Activated naive CD4-positive, alpha-beta T cell treated with anti-CD3 and anti-CD28 coated beads, Interleukin-2, amount 50 U/mL, for 72 hours (primary cell): ENCODE measurements at regions not wholly inside any gene's neighbourhood (a gene's known extent, or its start where the extent isn't known, plus 50 kb on each side); places are given as distances from the start of the nearest gene placed in this dataset.
"Not testable (repeated sequence)": the region's sequence is repeated elsewhere in the genome, so short reads cannot be mapped to it uniquely, and the experiment has no call there.

Experiments
- ATAC-seq, 2 donors: fragments of 150-1000 bp; cut with Tn5 transposase; 2 replicates each; pipeline ENCODE4 v1.10.0; 2021; ENCODE audit warnings: mild to moderate bottlenecking in 2 of 2, moderate library complexity in 2 of 2
- DNase-seq, 2 donors: peaks; one replicate each; pipeline ENCODE4 v3.0.0; 2021 to 2022; ENCODE audit warnings: low spot score in 2 of 2
- H3K27ac Mint-ChIP-seq, 2 donors: one replicate each; pipeline ENCODE4 v1.8.0; 2022; ENCODE audit warnings: mild to moderate bottlenecking in 2 of 2, mixed read lengths in 2 of 2
- H3K36me3 Mint-ChIP-seq, 2 donors: one replicate each; pipeline ENCODE4 v1.8.0; 2022; ENCODE audit warnings: mixed read lengths in 2 of 2
- H3K9me3 Mint-ChIP-seq, 2 donors: one replicate each; pipeline ENCODE4 v1.8.0; 2022; ENCODE audit warnings: mixed read lengths in 2 of 2

DNA sequence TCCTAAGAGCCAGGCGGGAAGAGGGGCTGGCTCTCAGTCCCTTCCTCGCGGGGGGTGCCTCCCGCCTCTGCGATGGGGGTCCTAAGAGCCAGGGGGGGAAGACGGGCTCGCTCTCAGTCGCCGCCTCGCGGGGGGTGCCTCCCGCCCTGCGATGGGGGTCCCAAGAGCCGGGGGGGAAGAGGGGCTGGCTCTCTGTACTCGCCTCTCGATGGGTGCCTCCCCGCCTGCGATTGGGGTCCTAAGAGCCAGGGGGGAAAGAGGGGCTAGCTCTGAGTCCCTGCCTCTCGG lies 2326.1 kb upstream of the PCDH20 start:
- not testable (repeated sequence) for H3K27ac Mint-ChIP-seq, ATAC-seq, H3K9me3 Mint-ChIP-seq, DNase-seq, H3K36me3 Mint-ChIP-seq

DNA sequence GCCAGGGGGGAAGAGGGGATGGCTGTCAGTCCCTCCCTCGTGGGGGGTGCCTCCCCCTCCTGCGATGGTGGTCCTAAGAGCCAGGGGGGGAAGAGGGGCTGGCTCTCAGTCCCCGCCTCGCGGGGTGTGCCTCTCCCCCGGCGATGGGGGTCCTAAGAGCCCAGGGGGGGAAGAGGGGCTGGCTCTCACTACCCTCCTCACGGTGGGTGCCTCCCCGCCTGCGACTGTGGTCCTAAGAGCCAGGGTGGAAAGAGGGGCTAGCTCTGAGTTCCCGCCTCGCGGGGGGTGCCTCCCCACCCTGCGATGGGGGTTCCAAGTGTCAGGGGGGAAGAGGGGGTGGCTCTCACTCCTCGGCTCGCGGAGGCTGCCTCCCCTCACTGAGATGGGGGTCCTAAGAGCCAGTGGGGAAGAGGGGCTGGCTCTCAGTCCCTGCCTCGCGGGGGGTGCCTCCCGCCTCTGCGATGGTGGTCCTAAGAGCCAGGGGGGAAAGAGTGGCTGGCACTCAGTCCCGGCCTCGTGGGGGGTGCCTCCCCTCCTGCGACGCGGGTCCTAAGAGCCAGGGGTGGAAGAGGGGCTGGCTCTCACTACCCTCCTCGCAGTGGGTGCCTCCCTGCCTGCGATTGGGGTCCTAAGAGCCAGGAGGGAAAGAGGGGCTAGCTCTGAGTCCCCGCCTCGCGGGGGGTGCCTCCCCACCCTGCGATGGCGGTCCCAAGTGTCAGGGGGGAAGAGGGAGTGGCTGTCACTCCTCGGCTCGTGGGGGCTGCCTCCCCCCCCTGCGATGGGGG lies 2325.6 kb upstream of the PCDH20 start:
- no peak for ATAC-seq
- Mint-ChIP-seq H3K36me3 (peaks cover 0 to 11% of the 10 kb centered on the region in 2 donors), H3K27ac (no peak overlapping the region)

DNA sequence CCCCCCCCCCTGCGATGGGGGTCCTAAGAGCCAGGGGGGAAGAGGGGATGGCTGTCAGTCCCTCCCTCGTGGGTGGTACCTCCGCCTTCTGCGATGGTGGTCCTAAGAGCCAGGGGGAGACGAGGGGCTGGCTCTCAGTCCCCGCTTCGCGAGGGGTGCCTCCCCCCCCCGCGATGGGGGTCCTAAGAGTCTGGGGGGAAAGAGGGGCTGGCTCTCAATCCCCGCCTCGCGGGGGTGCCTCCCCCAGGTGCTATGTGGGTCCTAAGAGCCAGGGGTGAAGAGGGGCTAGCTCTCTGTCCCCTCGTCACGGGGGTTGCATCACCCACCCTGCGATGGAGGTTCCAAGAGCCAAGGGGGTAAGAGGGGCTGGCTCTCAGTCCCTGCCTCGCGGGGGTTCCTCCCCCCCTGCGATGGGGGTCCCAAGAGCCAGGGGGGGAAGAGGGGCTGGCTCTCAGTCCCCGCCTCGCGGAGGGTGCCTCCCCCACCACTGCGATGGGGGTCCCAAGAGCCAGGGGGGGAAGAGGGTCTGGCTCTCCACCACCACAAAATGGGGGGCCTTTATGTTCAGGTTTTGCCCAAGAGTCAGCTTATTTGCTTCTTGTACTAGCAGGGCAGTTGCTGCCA lies 2323.6 kb upstream of the PCDH20 start:
- H3K9me3 Mint-ChIP-seq: peaks cover 9 to 14% of the 10 kb centered on the region in 2 donors
- DNase-seq, H3K27ac Mint-ChIP-seq, ATAC-seq: not testable (repeated sequence)
- H3K36me3 Mint-ChIP-seq: peaks cover 0 to 11% of the 10 kb centered on the region in 2 donors

More for the DNA sequence above, 2325.6 kb upstream of the PCDH20 start:
- no peak for DNase-seq
- H3K9me3 Mint-ChIP-seq: peaks cover 6 to 12% of the 10 kb centered on the region in 2 donors

DNA sequence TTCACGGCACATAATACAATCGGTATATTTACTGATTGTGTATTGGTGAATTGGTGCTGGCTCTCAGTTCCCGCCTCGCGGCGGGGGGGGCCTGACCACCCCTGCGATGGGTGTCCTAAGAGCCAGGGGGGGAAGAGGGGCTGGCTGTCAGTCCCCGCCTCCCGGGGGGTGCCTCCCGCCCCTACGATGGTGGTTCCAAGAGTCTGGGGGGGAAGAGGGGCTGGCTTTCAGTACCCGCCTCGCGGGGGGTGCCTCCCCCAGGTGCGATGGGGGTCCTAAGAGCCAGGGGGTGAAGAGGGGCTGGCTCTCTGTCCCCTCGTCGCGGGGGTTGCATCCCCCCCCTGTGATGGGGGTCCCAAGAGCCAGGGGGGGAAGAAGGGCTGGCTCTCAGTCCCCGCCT lies 2321.8 kb upstream of the PCDH20 start:
- Mint-ChIP-seq H3K27ac (no peak overlapping the region), H3K9me3 (peaks cover 10% of the 10 kb centered on the region in 2 donors), H3K36me3 (peaks cover 0 to 8% of the 10 kb centered on the region in 2 donors)
- DNase-seq: no peak
- ATAC-seq: no peak

DNA sequence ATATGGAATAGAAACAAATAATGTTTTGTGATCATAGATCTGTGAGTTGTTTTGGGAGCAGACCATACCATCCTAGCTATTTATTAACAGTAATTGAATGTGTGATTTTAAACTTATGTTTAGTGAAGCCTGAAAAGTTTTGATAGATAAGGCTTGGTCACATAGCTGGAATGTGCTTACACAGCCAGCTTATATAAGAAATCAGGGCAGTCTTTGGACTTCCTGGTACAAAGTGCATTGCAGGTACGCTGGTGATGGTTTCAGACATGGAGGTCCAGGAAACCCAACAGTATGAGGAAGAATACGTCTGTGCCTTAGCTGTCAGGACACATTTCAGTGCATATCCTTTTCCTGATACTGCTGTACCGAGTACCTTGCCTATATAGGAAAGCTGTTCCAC lies 2316.2 kb upstream of the PCDH20 start:
- no peak for DNase-seq
- H3K27ac Mint-ChIP-seq: no peak overlapping the region

DNA sequence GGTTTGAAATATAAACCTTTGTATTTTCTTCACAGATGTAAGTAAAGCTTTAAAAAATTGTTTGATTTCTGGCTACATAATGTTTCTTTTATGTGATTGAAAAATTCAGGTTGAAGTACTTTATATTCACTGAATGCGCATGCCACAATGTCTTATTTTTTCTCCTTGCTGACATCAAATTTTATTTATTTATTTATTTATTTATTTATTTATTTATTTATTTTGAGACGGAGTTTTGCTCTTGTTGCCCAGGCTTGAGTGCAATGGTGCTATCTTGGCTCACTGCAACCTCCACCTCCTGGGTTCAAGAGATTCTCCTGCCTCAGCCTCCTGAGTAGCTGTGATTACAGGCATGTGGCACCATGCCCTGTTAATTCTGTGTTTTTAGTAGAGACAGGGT lies 2296.5 kb upstream of the PCDH20 start:
- H3K36me3 Mint-ChIP-seq, H3K9me3 Mint-ChIP-seq, H3K27ac Mint-ChIP-seq, ATAC-seq, DNase-seq: not testable (repeated sequence)

More for the DNA sequence above, 2316.2 kb upstream of the PCDH20 start:
- ATAC-seq: no peak
- peaks cover 7 to 18% of the 10 kb centered on the region in 2 donors for H3K9me3 Mint-ChIP-seq
- H3K36me3 Mint-ChIP-seq: peaks cover 0 to 12% of the 10 kb centered on the region in 2 donors

DNA sequence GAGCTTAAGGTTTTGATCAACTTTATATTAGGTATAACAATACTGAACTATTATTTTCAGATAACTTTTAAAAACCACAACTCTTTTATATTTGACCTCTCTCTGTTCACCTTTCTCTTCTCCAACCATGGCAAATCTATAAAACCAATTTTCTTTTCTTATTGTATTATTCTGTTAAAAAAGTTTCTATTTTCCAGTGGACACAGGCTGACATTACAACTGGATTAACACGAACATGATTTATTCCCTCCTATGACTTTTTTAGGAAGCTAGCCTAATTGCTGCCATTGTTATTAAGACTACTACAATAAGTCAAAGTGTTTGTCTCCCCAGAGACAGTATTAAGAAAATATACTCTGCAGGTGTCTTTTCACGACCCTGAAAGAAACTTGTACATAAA lies 2291.1 kb upstream of the PCDH20 start:
- Mint-ChIP-seq H3K36me3 (peaks cover 0 to 4% of the 10 kb centered on the region in 2 donors), H3K27ac (no peak overlapping the region), H3K9me3 (peaks cover 4 to 7% of the 10 kb centered on the region in 2 donors)
- ATAC-seq: no peak
- no peak for DNase-seq

DNA sequence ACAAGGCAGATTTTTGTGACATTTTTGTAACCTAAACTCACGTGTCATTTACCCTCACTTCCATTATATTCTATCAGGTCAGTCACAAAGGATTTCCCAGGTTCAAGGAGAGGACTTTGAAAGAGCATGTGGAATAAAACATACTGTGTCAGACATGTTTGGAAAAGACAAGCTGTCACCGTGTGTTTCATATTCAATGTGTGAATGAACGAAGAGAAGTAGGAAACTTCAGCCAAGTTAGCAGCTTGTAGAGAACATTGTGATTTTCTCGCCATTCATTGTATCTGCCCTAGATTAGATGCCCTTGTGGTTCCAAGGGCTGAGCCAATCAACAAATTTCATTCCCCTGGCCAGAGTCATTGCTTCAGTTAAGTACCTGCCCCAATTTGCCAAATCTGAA lies 2288.9 kb upstream of the PCDH20 start:
- DNase-seq (no peak), ATAC-seq (no peak)
- H3K36me3 Mint-ChIP-seq: peaks cover 0 to 4% of the 10 kb centered on the region in 2 donors
- no peak overlapping the region for H3K27ac Mint-ChIP-seq
- peaks cover 4 to 7% of the 10 kb centered on the region in 2 donors for H3K9me3 Mint-ChIP-seq

DNA sequence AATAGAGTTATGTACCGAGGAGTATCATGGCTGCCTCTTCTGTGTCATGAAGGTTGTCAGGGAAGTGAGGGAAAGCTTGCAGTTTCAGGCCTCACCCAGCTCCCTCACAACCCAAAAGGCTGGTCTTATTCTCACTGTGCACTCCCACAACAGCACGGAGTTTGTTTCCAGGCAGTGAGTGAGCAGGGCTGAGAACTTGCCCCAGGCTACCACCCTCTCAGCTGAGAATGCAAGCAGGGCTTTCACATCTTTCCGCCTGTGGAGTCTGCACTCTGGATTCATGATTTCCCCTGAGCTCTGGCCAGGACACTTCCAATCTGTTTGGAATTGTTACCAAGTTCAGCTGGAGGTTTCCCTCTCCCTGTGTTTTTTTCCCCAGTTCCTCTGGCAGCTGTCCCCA lies 2284.7 kb upstream of the PCDH20 start:
- ATAC-seq: no peak
- Mint-ChIP-seq H3K27ac (no peak overlapping the region), H3K9me3 (peaks cover 4 to 7% of the 10 kb centered on the region in 2 donors), H3K36me3 (peaks cover 0 to 4% of the 10 kb centered on the region in 2 donors)
- DNase-seq: no peak

DNA sequence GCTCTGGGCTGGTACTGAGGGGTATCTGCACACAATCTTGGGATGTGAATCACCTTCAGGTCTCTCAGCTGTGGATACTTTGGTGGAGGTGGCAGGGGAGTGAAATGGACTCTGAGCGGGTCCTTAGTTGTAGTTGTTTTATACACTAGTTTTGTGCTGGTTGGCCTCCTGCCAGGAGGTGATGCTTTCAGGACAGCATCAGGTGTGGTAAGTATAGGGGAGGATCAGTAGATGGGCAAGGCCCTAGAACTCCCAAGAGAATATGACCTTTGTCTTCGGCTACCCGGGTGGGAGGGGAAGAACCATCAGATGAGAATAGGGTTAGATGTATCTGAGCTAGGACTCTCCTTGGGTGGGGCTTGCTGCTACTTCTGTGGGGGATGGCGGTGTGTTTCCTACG lies 2284.3 kb upstream of the PCDH20 start:
- Mint-ChIP-seq H3K9me3 (peaks cover 4 to 7% of the 10 kb centered on the region in 2 donors), H3K27ac (no peak overlapping the region), H3K36me3 (peaks cover 0 to 4% of the 10 kb centered on the region in 2 donors)
- DNase-seq (no peak), ATAC-seq (no peak)

DNA sequence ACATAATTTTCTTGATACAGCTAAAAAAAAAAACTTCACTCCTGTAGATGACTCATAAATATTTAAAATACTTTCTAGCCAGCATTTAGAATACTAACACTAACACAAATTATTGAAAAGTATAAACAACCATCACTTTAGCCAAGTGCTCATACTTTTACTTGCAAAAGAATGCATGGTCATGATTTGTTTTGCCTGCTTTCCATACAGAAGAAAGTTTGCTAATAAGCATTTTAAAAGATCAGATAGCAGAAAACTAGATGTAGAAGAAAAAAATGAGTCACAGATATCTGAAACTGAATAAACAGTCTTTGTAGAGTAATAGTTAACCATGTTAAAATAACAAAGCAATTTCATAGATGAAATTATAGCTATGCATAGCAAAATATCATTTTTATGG lies 2280.4 kb upstream of the PCDH20 start:
- ATAC-seq (no peak), DNase-seq (no peak)
- no peak overlapping the region for H3K27ac Mint-ChIP-seq
- no peaks in the 10 kb centered on the region for H3K36me3 Mint-ChIP-seq
- peaks cover 0 to 4% of the 10 kb centered on the region in 2 donors for H3K9me3 Mint-ChIP-seq

DNA sequence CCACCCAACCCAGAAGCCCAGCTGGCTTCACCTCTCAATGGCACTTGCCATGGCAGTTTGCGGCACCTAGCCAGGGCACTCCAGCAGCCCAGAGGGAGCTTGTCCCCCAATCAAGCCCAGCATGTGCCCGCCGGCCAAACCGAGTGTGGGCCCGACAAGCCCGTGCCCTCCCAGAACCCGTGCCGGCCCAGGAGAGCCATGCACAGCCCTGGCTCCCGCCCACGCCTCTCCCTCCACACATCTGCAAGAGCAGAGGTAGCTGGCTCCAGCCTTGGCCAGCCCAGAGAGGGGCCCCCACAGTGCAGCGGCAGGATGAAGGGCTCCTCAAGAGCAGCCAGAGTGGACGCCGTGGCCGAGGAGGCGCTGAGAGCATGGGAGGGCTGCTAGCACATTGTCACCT lies 2278.0 kb upstream of the PCDH20 start:
- Mint-ChIP-seq H3K27ac (no peak overlapping the region), H3K36me3 (no peaks in the 10 kb centered on the region), H3K9me3 (peaks cover 4 to 5% of the 10 kb centered on the region in 2 donors)
- no peak for ATAC-seq
- DNase-seq: no peak

DNA sequence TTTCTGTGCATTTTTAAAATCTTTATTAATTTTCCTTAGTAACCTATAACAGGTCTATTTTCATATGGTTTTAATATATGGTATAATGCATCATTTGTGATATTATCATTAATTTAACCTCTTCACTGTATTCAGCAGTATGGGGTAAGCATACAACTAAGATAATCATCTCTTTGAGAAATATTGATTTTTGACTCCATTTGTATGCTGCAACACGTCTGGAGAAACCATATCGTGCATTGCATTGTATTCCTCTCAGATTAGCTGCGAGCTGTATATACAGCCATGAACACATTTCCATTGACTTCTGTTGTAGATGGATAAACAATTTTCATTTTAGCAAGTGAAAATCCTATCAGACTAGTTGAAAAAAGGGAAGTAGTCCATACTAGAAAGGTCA lies 2275.8 kb upstream of the PCDH20 start:
- Mint-ChIP-seq H3K36me3 (no peaks in the 10 kb centered on the region), H3K9me3 (peaks cover 9 to 12% of the 10 kb centered on the region in 2 donors), H3K27ac (no peak overlapping the region)
- DNase-seq: no peak
- ATAC-seq: no peak

DNA sequence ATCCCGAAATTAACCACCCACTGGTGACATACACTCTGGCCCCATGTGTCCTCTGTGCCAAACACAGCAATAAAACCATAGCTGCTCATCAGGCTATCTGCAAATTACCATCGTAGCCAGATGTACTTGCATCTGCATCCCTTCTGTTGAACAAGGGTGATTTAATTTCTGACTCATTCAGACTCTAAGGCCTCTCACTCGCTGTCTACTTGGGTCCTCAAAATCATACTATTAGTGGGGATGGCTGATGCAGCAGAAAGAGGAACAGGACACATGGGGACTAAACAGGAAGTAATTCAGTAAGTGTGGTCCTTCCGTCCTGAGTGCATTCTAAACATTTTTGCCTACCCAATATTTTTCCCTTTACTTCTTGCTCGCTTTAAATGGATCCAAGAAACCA lies 2275.0 kb upstream of the PCDH20 start:
- Mint-ChIP-seq H3K9me3 (peaks cover 9 to 12% of the 10 kb centered on the region in 2 donors), H3K36me3 (no peaks in the 10 kb centered on the region), H3K27ac (no peak overlapping the region)
- ATAC-seq: no peak
- no peak for DNase-seq

DNA sequence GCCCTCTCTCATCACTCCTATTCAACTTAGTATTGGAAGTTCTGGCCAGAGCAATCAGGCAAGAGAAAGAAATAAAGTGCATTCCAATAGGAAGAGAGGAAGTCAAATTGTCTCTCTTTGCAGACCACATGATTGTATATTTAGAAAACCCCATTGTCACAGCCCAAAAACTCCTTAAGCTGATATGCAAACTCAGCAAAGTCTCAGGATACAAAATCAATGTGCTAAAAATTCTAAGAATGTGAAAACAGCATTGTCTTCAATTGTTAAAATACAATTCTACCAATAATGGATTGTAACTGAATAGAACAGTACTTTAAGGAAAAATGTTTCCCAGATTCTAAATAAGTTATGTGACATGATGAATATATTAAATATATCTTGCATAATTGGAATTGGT lies 2269.2 kb upstream of the PCDH20 start:
- Mint-ChIP-seq H3K27ac (no peak overlapping the region), H3K9me3 (peaks cover 18 to 23% of the 10 kb centered on the region in 2 donors), H3K36me3 (peaks cover 0 to 4% of the 10 kb centered on the region in 2 donors)
- DNase-seq (no peak), ATAC-seq (no peak)

DNA sequence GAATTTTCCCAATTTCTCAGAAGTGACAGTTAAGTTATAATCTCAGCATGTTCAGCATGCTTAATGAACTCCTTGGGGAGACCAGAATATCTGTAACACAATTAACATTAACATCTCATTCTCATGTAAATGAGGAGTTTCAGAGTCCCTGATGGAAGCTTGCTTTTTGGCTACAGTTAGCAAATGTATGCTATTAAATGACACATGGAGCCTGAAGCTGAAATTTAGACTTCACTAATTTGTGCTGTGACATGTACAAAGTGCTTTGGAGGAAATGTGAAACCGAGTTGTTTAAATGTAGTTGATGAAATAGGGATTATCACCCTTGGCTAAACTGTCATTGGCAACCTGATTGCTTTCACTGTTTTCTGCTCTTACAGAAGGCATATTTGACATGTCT lies 2265.1 kb upstream of the PCDH20 start:
- Mint-ChIP-seq H3K36me3 (peaks cover 0 to 4% of the 10 kb centered on the region in 2 donors), H3K9me3 (peaks cover 13 to 22% of the 10 kb centered on the region in 2 donors), H3K27ac (no peak overlapping the region)
- no peak for ATAC-seq
- no peak for DNase-seq

DNA sequence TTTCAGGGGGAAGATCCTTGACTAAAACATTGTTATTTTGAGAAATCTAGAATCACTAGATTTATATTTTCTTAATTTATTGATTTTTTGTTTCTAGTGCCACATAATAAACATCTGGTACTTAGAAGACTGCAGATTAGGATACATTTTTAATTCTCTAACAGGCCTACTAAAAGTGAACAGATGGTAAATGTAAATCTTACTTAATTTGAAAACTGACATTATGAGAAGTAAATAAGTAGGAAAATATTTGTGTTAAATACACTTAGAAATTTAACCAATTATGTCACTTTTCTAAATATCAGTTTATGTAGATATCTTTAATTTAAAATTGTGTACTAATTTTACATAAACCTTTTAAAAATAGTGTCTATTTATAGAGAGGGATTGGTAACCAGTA lies 2255.6 kb upstream of the PCDH20 start:
- no peak overlapping the region for H3K27ac Mint-ChIP-seq
- no peak for ATAC-seq
- peaks cover 0 to 3% of the 10 kb centered on the region in 2 donors for H3K9me3 Mint-ChIP-seq
- no peaks in the 10 kb centered on the region for H3K36me3 Mint-ChIP-seq
- DNase-seq: no peak

DNA sequence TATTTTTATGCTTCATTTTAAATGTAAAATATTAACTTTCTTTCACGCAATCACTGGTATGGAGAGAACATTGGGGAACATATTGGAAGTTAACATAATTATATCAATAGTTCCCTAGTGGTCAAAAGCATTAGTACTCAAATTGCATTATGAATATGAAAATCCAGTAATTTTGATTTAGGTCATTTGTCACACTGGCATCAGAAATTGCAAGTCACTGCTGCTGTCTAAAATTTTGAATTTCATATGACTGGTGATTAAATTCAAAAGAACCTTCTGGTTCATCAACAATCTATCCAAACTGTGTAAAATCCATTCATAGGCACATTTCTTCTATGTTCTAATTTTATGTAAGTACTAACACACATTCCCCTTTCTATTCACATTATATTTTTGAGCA lies 2235.7 kb upstream of the PCDH20 start:
- no peak for ATAC-seq
- H3K27ac Mint-ChIP-seq: no peak overlapping the region
- DNase-seq: no peak
- H3K9me3 Mint-ChIP-seq: peaks cover 11 to 20% of the 10 kb centered on the region in 2 donors
- H3K36me3 Mint-ChIP-seq: no peaks in the 10 kb centered on the region
